A673 (cell line): ENCODE measurements at regions not wholly inside any gene's neighbourhood (a gene's known extent, or its start where the extent isn't known, plus 50 kb on each side); places are given as distances from the start of the nearest gene placed in this dataset.

Experiments used
- EZH2 ChIP-seq: fragments of 200-600 bp; sonication (generic); IDR thresholded peaks from 2 replicates; pipeline ENCODE4 v1.6.1; 2017; ENCODE audit warnings: borderline replicate concordance, low read depth, mild to moderate bottlenecking, mixed read lengths, antibody characterized with exemption, low read length; ENCODE audit not compliant: poor library complexity, severe bottlenecking
- TF ChIP-seq, protein P1 (sequence below): fragments of 300-800, 200-600 bp; sonication (generic); conservative IDR thresholded peaks from 2 replicates; pipeline ENCODE4 v1.5.1; 2017; ENCODE audit warnings: low read depth, mild to moderate bottlenecking, antibody characterized with exemption, low read length, moderate library complexity, mixed read lengths

DNA sequence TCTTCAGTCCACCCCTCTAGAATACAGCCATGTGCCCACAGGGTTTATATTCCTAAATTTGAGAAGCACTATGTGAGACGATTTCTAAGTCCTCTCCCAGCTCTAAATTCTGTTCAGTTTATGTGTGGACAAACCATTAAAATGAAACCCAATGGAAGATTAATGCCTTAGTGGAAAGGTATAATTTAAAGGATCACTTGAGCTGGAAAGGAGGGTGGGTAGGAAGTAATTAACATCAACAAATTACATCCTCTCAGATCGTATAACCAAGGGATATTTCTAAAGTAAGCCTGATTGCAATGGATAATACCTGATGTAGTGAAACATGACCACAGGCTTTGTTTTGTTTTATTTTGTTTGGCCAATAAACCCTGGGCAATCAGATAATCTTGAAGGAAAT lies 511.0 kb upstream of the COBL start:
- TF ChIP-seq, protein P1, sequence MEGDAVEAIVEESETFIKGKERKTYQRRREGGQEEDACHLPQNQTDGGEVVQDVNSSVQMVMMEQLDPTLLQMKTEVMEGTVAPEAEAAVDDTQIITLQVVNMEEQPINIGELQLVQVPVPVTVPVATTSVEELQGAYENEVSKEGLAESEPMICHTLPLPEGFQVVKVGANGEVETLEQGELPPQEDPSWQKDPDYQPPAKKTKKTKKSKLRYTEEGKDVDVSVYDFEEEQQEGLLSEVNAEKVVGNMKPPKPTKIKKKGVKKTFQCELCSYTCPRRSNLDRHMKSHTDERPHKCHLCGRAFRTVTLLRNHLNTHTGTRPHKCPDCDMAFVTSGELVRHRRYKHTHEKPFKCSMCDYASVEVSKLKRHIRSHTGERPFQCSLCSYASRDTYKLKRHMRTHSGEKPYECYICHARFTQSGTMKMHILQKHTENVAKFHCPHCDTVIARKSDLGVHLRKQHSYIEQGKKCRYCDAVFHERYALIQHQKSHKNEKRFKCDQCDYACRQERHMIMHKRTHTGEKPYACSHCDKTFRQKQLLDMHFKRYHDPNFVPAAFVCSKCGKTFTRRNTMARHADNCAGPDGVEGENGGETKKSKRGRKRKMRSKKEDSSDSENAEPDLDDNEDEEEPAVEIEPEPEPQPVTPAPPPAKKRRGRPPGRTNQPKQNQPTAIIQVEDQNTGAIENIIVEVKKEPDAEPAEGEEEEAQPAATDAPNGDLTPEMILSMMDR = no peak
- TF ChIP-seq EZH2 = no peak
